Mucosa of descending colon (tissue), 3 donors: ENCODE measurements at regions not wholly inside any gene's neighbourhood (a gene's known extent, or its start where the extent isn't known, plus 50 kb on each side); places are given as distances from the start of the nearest gene placed in this dataset.

Experiments used
- ATAC-seq: fragments of 200-7000 bp; cut with Tn5 transposase; one replicate; pipeline ENCODE4 v1.9.1; 2020; ENCODE audit warnings: mild to moderate bottlenecking, moderate library complexity
- DNase-seq, 3 donors: peaks; one replicate each; pipeline ENCODE4 v3.0.0-alpha.2; 2020
- H3K36me3 ChIP-seq: fragments of 200-600 bp; one replicate; pipeline ENCODE4 v1.8.0; 2021; ENCODE audit warnings: low read depth, mild to moderate bottlenecking
- H3K4me1 ChIP-seq: fragments of 200-600 bp; one replicate; pipeline ENCODE4 v1.8.0; 2021; ENCODE audit warnings: low read depth, mild to moderate bottlenecking
- H3K4me3 ChIP-seq: fragments of 200-600 bp; one replicate; pipeline ENCODE4 v1.8.0; 2021; ENCODE audit warnings: mild to moderate bottlenecking
- H3K9me3 ChIP-seq: fragments of 200-600 bp; one replicate; pipeline ENCODE4 v1.8.0; 2021; ENCODE audit warnings: mild to moderate bottlenecking
- intact Hi-C, 2 donors: fragments of 100-400 bp; cut with DNase I in 1 of 2; cut with micrococcal nuclease in 1 of 2; formaldehyde crosslinking; loops; one replicate each; pipeline versions ENCODE4 v1.11.0 to v1.11.1; 2022; cut with DNase I, micrococcal nuclease
- TF ChIP-seq, protein P1 (sequence below): fragments of 200-600 bp; IDR thresholded peaks from one replicate; pipeline ENCODE4 v1.8.0; 2022; ENCODE audit warnings: antibody characterized with exemption, mild to moderate bottlenecking
- donor health status: DM: no; HTN: no; CAD: no; lungs with moderate emphysema.
- donor health status: DM: no; HTN: no; CAD: no.
- donor health status: DM: no; HTN: yes; CAD: no.

DNA sequence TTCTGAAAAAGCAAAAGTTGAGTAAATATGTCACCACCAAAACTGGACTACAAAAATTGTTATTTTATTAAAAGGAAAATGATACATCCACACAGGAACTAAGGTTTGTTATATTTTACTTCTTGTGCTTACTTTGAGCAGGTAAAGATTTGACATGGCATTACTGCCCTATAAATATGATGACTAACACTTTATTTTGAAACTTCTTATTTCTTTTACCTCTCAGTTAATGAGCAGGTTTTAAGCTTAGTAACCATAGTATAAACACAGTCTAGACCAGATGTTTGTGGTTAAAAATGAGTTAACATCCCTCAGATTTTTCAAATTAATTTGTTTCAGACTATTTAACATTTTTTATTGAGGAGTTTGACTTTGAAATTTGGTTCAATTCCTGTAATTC is 862.5 kb upstream of the USP15 start:
- peaks cover 17% of the 10 kb centered on the region for H3K9me3 ChIP-seq

DNA sequence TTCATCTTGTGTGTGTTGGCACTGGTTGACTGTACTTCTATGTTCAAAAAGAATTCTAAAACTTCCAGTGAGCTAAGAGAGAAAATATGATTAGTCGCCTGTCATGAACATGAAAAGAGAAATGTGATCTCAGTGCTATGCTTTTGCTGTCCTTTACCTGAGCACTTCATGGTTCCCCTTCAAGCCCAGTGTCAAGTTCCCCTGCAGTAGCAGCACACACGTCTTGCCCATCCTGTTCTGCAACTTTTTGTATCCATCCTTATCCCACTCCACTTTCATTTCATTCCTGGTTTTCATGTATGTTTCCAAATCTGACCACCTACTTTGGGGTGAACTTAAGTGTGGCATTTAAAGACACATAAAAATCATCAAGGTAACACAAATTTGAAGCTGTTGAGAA is 848.0 kb upstream of the USP15 start:
- ATAC-seq (no peak), DNase-seq (no peak)
- intact Hi-C loops, result no loop called here
- H3K4me1 ChIP-seq, result no peaks in the 10 kb centered on the region
- H3K9me3 ChIP-seq, result peaks cover 14% of the 10 kb centered on the region
- TF ChIP-seq, protein P1, sequence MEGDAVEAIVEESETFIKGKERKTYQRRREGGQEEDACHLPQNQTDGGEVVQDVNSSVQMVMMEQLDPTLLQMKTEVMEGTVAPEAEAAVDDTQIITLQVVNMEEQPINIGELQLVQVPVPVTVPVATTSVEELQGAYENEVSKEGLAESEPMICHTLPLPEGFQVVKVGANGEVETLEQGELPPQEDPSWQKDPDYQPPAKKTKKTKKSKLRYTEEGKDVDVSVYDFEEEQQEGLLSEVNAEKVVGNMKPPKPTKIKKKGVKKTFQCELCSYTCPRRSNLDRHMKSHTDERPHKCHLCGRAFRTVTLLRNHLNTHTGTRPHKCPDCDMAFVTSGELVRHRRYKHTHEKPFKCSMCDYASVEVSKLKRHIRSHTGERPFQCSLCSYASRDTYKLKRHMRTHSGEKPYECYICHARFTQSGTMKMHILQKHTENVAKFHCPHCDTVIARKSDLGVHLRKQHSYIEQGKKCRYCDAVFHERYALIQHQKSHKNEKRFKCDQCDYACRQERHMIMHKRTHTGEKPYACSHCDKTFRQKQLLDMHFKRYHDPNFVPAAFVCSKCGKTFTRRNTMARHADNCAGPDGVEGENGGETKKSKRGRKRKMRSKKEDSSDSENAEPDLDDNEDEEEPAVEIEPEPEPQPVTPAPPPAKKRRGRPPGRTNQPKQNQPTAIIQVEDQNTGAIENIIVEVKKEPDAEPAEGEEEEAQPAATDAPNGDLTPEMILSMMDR, result no peak
- H3K36me3 ChIP-seq, result no peaks in the 10 kb centered on the region
- no peak overlapping the region for H3K4me3 ChIP-seq

More for the DNA sequence above, 862.5 kb upstream of the USP15 start:
- no peaks in the 10 kb centered on the region for H3K4me1 ChIP-seq
- intact Hi-C loops, result no loop called here
- DNase-seq (no peak), ATAC-seq (no peak)
- TF ChIP-seq, protein P1, result no peak
- no peaks in the 10 kb centered on the region for H3K36me3 ChIP-seq
- no peak overlapping the region for H3K4me3 ChIP-seq

DNA sequence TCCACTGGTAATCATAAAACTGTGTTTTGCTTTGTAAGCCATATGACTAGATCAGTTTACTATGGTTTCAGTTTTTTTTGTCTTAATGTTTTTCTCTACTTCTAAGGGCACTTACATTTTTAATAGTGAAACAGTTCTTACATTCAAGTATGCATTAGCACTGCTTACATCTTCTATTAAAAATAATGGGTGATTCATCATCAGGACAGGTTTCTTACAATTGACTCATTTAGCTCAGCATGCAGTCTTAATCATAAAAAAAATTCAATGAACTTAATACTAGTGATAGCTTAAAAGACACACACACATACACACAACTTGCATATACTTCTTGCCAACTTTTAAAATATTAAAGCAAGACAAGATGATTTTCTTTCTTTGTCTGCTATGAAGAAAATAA is 845.7 kb upstream of the USP15 start:
- no peak for ATAC-seq
- Histone ChIP-seq H3K9me3 (peaks cover 8% of the 10 kb centered on the region), H3K36me3 (no peaks in the 10 kb centered on the region), H3K4me1 (no peaks in the 10 kb centered on the region), H3K4me3 (no peak overlapping the region)
- intact Hi-C loops, result no loop called here
- DNase-seq, result no peak
- TF ChIP-seq, protein P1, result no peak

DNA sequence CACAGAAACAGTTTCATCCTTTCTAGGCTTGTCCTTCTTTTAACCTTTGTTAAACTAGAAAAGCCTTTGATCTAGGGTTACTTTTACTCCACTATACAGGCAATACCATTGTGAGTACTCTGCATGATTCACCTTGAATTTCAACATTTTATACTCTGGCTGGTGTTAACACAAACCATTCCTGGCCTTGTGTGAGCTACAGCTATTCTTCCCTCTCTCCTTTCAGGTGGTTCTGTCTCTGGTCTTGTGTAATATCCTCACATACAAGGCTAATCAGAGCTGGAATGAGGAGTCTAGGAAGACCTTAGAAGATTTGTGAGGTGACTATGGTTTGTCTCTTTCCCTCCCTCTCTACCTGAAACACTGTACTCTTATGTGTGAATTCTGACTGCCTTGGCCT is 837.4 kb upstream of the USP15 start:
- TF ChIP-seq, protein P1, result no peak
- Histone ChIP-seq H3K4me1 (no peaks in the 10 kb centered on the region), H3K9me3 (peaks cover 15% of the 10 kb centered on the region), H3K36me3 (no peaks in the 10 kb centered on the region), H3K4me3 (no peak overlapping the region)
- intact Hi-C loops, result no loop called here
- no peak for DNase-seq
- ATAC-seq, result no peak

DNA sequence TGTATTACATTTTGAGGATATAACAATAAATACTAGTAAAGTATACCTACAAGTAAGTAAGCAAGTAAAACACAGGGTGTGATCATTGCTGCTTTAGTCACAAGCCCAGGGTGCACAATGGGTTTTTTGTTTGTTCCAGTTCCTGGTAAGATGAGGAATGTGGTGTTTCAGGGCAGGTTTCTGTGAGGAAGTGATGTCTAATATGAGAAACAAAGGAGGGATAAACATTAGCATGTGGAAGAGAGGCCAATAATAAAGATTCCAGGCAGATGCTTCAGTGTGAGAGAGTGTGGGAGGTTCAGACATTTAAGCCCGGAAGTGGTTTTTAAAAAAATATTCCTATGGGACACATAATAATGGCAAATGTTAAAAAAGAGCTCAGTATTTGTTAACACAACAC is 808.1 kb upstream of the USP15 start:
- TF ChIP-seq, protein P1, result no peak
- Histone ChIP-seq H3K4me3 (no peak overlapping the region), H3K4me1 (no peaks in the 10 kb centered on the region), H3K9me3 (peaks cover 3% of the 10 kb centered on the region), H3K36me3 (no peaks in the 10 kb centered on the region)
- intact Hi-C loops, result no loop called here
- DNase-seq (no peak), ATAC-seq (no peak)

DNA sequence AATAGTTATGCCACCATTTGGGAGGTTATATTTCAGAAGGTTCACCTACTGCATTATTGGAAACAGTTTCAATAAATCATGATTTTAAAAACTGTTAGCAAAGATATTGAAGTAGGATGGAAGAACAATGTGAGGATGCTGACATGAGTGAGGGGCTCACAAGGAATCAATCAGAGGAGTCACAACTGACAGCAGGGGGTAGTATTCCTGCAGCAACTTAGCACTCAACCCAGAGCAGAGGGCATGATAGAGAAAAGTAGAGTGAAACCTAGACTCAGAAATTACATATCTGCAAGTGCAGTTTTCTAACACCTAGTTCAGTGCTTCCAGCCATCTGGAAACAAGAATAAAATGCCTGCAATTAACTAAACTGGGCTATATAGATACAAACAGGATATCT is 772.5 kb upstream of the USP15 start:
- Histone ChIP-seq H3K4me3 (no peak overlapping the region), H3K4me1 (no peaks in the 10 kb centered on the region), H3K9me3 (no peaks in the 10 kb centered on the region), H3K36me3 (no peaks in the 10 kb centered on the region)
- intact Hi-C loops, result no loop called here
- DNase-seq (no peak), ATAC-seq (no peak)
- TF ChIP-seq, protein P1, result no peak
